ENCODE measurements at regions not wholly inside any gene's neighbourhood (a gene's known extent, or its start where the extent isn't known, plus 50 kb on each side); places are given as distances from the start of the nearest gene placed in this dataset.

DNA sequence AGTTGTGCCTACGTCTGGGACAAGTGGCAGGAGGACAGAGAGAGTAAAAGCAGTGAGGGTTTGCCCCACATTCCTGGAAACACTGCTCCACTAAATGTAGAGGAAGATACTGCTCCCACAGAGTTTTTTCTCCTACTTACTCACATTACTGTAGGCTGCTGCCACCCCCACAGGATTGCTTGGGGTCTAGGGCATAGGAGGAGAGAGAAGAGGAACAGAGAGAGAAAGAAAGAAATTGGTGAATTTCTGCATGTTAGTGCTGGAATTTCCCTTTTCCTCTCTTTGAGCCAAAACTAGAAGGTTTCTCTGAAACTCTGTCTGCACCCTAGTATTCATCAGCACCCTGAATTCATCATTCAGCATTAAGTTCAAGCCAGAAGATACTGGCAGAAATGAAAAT lies 397.9 kb downstream of the INHBA start:
- H3K36me3 Mint-ChIP-seq: no peaks in the 10 kb centered on the region
- H3K9me3 Mint-ChIP-seq (ENCODE audit: low read depth): peaks cover 3% of the 10 kb centered on the region
- no peaks in the 10 kb centered on the region for H3K27me3 Mint-ChIP-seq
- ATAC-seq (no peak), DNase-seq (no peak)
- no peak overlapping the region for H3K4me3 Mint-ChIP-seq
- CTCF ChIA-PET: no interaction called here
- no peaks in the 10 kb centered on the region for H3K4me1 Mint-ChIP-seq
- H3K27ac Mint-ChIP-seq: no peak overlapping the region

DNA sequence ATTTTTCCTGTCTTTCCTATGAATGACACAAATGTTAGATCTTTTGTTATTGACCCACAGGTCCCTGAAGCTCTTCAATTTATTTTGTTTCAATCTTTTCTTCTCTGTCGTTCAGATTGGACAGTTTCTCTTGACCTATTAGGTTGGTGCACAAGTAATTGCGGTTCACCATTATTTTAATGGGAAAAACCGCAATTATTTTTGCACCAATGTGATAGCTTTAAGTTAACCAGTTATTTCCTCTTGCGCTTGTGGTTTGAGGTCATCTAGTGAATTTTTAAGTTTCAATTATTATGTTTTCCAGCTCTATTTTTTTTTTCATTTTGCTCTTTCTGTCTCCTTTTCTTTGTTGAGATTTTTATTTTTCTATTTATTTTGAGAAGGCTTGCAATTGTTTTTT lies 399.2 kb downstream of the INHBA start:
- Mint-ChIP-seq H3K27ac (no peak overlapping the region), H3K4me1 (no peaks in the 10 kb centered on the region), H3K9me3 (ENCODE audit: low read depth) (peaks cover 3% of the 10 kb centered on the region), H3K4me3 (no peak overlapping the region), H3K36me3 (no peaks in the 10 kb centered on the region), H3K27me3 (no peaks in the 10 kb centered on the region)
- ATAC-seq (no peak), DNase-seq (no peak)
- CTCF ChIA-PET: interaction anchor here (0.8 kb wide), 1 partner anchor 77 kb away, joined by 3 read pairs; no protein-coding TSS in a partner anchor

DNA sequence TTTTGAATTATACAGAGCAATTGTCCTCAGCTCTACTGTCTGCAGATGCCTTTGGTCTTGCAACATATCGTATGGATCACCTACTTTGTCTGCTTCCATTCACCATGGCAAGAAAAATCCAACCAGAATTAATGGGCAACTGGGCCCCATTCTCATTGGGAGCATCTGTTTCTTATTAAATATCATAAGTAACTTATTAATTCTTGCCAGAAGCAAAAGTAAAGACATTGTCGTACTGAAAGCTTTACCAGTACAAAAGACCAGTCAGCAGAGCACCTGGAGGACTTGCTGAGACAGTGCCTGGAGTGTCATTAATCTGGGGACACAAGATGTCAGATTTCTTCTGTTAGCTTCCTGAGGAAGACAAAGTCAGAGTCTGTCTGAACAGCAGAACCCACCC lies 404.5 kb downstream of the INHBA start:
- no peaks in the 10 kb centered on the region for H3K4me1 Mint-ChIP-seq
- ATAC-seq (no peak), DNase-seq (no peak)
- H3K9me3 Mint-ChIP-seq (ENCODE audit: low read depth): peaks cover 6% of the 10 kb centered on the region
- H3K4me3 Mint-ChIP-seq: no peak overlapping the region
- H3K36me3 Mint-ChIP-seq: no peaks in the 10 kb centered on the region
- CTCF ChIA-PET: no interaction called here
- no peak overlapping the region for H3K27ac Mint-ChIP-seq
- no peaks in the 10 kb centered on the region for H3K27me3 Mint-ChIP-seq

DNA sequence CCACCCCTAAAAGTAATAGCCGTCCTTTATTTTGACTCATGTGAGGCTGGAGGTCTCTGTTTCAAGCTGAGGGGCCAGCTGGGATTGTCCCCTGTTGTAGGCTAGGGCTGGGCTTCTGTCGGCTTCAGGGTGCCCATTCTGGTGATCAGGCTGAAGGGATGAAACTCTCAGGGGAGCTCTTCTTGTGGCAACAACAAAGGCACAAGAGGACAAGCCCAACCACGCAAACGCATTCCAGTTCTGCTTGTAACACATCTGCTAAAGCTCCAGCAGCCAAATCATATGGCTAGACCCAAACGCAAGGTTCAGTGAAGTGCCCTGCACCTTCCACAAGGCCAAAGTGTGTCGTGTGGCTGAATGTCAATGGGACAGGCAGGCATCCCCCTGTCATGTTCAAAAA lies 405.7 kb downstream of the INHBA start:
- ATAC-seq: no peak
- Mint-ChIP-seq H3K4me1 (no peaks in the 10 kb centered on the region), H3K9me3 (ENCODE audit: low read depth) (peaks cover 6% of the 10 kb centered on the region), H3K4me3 (no peak overlapping the region), H3K36me3 (no peaks in the 10 kb centered on the region), H3K27ac (no peak overlapping the region), H3K27me3 (no peaks in the 10 kb centered on the region)
- CTCF ChIA-PET: no interaction called here
- DNase-seq: no peak

DNA sequence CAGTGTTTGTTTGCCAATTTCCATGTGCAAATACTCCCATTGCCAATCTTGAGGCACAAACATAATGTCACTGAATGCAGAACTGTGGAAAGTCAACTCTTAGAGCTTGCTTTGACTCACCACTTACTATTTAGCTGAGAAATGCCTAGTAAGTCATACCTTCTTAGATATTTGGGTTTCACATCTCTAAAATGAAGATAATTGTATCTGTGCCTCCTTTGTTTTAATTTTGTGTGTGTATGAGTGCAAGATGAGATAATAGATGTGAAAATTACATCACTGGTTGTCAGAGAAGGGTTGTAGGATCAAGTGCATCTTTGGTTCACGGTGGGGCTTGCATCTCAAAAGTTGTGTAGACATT lies 407.5 kb downstream of the INHBA start:
- no peak overlapping the region for H3K4me3 Mint-ChIP-seq
- DNase-seq: no peak
- H3K9me3 Mint-ChIP-seq (ENCODE audit: low read depth): peaks cover 6% of the 10 kb centered on the region
- H3K27me3 Mint-ChIP-seq: no peaks in the 10 kb centered on the region
- H3K36me3 Mint-ChIP-seq: no peaks in the 10 kb centered on the region
- CTCF ChIA-PET: no interaction called here
- no peaks in the 10 kb centered on the region for H3K4me1 Mint-ChIP-seq
- no peak for ATAC-seq
- no peak overlapping the region for H3K27ac Mint-ChIP-seq

DNA sequence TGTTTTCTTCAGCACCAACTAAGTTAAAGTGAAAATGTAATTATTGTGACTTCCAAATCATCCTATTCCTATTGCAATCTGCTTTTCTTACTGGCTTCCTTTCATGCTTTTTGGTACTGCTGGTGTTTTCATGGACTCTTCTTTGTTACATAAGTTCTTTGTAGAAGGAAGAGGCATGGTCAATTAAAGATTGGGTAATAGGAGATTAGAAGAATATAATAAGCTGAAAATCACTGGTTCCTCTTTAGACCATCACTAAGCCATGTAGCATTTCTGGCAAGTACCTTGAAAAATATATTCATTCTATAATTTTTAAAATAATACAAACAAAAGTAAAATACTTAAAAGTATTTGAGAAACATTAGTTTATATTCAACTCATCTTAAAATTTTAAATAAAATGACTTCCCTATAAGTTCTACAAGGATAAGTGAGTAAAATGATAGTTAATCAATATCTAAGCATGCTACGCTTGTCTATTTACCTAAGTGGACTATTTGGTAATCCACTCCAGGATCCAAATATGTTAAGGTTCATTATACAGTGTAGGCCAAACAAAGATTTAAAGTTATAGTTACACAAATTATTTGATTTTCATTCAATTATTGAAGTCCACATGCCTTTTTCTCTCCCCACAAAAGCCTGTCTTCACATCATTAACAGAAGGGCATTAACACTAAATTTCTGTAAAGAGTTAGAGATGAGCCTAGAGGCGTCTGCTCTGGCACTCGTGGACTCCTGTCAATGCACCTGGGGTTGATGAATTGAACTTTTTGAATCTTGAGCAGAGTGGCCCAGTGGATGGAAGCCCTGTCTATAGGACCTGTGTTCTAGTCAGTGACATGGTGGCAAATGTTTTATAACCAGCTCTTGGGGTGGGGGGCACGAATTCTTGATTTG lies 408.1 kb downstream of the INHBA start:
- CTCF ChIA-PET: no interaction called here
- no peak for ATAC-seq
- H3K4me1 Mint-ChIP-seq: no peaks in the 10 kb centered on the region
- peaks cover 6% of the 10 kb centered on the region for H3K9me3 Mint-ChIP-seq (ENCODE audit: low read depth)
- H3K27me3 Mint-ChIP-seq: no peaks in the 10 kb centered on the region
- no peak overlapping the region for H3K4me3 Mint-ChIP-seq
- DNase-seq: no peak
- H3K27ac Mint-ChIP-seq: no peak overlapping the region
- H3K36me3 Mint-ChIP-seq: no peaks in the 10 kb centered on the region

DNA sequence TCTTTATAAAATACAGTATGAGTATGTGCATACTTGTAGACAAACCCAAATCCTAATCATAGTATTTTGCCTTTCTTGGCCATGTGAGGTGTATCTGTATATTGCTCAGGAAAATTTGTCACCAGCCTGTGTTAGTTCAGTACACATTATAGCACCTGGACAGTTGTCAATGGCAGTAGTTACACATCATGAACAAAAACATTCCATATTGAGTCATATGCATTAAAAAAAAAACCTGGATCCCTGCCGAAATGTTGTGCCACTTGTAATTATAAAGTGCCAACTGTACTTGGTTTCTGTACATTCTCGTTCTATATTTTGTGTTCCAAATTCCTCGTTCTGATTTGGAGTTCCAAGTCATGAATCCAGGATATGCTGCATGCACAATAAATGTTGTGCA lies 410.4 kb downstream of the INHBA start:
- Mint-ChIP-seq H3K27me3 (no peaks in the 10 kb centered on the region), H3K9me3 (ENCODE audit: low read depth) (peaks cover 8% of the 10 kb centered on the region), H3K4me3 (no peak overlapping the region), H3K36me3 (no peaks in the 10 kb centered on the region), H3K27ac (no peak overlapping the region), H3K4me1 (no peaks in the 10 kb centered on the region)
- no peak for DNase-seq
- no peak for ATAC-seq
- CTCF ChIA-PET: no interaction called here

DNA sequence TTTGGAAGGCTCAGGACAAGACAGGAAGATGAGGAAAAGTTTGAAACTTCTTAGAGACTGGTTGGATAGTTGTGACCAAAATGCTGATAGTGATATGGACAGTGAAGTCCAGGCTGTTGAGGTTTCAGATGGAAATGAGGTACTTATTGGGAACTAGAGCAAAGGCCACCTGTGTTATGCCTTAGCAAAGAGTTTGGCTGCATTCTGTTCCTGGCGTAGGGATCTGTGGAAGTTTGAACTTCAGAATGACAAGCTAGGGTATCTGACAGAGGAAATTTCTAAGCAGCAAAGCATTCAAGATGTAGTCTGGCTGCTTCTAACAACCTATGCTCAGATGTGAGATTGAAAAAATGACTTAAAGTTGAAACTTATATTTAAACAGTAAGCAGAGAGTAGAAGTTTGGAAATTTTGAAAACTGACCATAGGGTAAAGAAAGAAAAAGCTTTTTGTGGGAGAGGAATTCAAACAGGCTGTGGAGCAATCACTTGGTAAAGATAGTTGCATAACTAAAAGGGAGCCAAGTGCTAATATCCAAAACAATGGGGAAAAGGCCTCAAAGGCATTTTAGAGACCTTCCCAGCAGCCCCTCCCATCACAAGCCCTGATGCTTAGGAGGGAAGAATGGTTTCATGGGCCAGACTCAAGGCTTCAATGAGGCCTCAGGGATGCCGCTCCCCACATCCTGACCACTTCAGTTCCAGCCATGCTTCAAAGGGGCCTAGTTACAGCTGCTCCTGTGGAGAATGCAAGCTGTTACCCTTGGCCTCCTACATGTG lies 415.1 kb downstream of the INHBA start:
- no peaks in the 10 kb centered on the region for H3K36me3 Mint-ChIP-seq
- no peak overlapping the region for H3K4me3 Mint-ChIP-seq
- CTCF ChIA-PET: no interaction called here
- no peak for ATAC-seq
- DNase-seq: no peak
- H3K9me3 Mint-ChIP-seq (ENCODE audit: low read depth): peaks cover 4% of the 10 kb centered on the region
- no peak overlapping the region for H3K27ac Mint-ChIP-seq
- H3K4me1 Mint-ChIP-seq: no peaks in the 10 kb centered on the region
- no peaks in the 10 kb centered on the region for H3K27me3 Mint-ChIP-seq

DNA sequence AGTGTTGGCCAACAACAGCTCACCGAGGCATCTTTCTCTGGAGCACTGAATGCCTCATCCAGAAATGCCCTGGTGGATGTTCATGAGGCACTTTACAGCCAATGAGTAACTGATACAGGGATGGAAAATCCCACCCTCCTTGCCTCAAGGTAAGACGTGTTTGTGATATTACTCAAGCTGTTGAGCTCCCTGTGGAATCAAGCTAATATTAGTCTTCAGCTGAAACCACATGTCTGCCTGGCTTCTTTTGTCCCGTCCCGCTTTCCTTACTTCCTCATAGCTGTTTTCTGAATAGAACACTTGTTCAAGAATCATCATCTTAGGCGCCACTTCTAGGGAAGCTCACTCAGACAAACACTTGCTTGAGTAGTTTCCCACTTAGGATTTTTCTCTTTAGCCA lies 422.4 kb downstream of the INHBA start:
- Mint-ChIP-seq H3K27me3 (no peaks in the 10 kb centered on the region), H3K27ac (no peak overlapping the region), H3K36me3 (no peaks in the 10 kb centered on the region), H3K4me3 (no peak overlapping the region), H3K9me3 (ENCODE audit: low read depth) (peaks cover 2% of the 10 kb centered on the region), H3K4me1 (no peaks in the 10 kb centered on the region)
- ATAC-seq (no peak), DNase-seq (no peak)
- CTCF ChIA-PET: no interaction called here

DNA sequence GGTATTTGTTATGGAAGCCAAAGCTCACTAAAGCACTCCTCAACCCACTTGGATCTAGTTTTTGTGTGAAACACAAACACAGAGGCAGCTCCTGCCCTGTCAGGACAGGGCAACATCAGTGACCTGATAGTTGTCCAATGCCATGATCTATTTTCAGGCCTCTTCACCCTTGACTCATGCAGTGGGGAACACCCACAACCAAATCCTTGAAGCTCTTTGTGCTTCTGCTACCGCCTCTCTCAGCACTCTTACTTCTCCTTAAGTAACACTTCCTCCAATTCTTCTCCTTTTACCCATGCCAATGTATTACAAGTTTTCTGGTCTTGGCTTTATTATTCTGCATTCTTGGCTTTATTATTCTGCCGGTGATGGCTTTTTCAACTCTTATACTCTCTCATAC lies 425.3 kb downstream of the INHBA start:
- no peak overlapping the region for H3K27ac Mint-ChIP-seq
- H3K4me1 Mint-ChIP-seq: no peaks in the 10 kb centered on the region
- ATAC-seq (no peak), DNase-seq (no peak)
- no peaks in the 10 kb centered on the region for H3K36me3 Mint-ChIP-seq
- H3K27me3 Mint-ChIP-seq: no peaks in the 10 kb centered on the region
- no peak overlapping the region for H3K4me3 Mint-ChIP-seq
- CTCF ChIA-PET: no interaction called here
- peaks cover 4% of the 10 kb centered on the region for H3K9me3 Mint-ChIP-seq (ENCODE audit: low read depth)

DNA sequence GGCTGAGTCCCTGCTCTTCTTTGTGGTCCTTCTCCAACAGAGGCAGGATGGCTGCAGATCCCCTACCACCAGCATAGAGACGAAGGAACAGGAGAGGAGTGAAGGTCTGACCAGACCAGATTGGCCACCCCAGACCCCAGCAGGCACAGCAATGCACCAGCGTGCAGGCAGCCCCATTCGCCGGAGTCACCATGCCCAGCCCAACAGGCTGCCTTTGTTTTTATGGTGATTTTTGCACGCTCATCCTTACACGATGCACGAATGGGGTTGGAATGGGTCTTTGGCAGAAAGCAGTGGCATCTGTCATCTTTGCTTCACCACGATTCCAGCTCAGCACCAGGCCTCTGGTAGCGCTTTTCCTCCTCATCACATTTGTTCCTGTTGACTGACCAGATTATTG lies 427.6 kb downstream of the INHBA start:
- Mint-ChIP-seq H3K9me3 (ENCODE audit: low read depth) (peaks cover 4% of the 10 kb centered on the region), H3K4me1 (no peaks in the 10 kb centered on the region), H3K27ac (no peak overlapping the region), H3K36me3 (no peaks in the 10 kb centered on the region), H3K27me3 (no peaks in the 10 kb centered on the region), H3K4me3 (no peak overlapping the region)
- CTCF ChIA-PET: no interaction called here
- ATAC-seq (no peak), DNase-seq (no peak)

DNA sequence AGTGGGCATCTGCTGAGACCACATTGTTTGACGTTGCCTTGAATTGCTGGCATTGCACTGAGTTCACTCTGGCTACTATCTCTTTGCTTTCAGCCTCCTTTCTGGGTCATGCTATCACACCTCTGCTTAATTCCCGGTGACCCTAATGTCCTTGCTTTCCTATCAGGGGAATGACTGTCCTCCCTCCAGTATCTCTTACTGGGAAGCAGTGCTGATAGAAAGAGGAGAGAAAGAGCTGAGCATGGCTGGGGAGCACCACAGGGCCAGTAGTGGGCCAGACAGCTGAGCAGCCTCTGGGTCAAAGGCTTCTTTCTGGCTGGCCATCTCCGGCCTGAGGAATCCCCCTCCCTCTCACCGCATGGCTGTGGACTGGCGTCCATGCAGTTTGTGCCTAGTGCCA lies 428.7 kb downstream of the INHBA start:
- CTCF ChIA-PET: no interaction called here
- H3K36me3 Mint-ChIP-seq: no peaks in the 10 kb centered on the region

DNA sequence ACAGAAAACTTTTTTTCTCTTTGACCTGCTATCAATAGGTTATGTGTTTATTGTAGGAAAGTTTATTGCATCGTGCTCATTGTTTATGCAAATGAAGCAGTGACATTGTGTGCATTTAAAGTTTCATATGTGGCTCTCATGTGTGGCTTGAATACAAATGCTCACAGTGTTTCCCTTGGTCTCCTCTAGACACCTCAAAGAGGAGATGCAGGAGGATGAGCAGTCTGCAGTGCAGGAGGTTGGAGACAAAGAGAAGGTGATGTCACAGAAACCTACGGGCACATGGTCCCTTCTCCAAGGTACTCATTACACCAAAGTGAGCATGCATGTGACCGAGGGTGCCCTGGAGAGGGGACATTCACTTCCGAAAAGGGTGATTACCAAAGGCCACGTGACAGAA lies 430.2 kb downstream of the INHBA start:
- DNase-seq (no peak), ATAC-seq (no peak)
- H3K27me3 Mint-ChIP-seq: no peaks in the 10 kb centered on the region
- CTCF ChIA-PET: no interaction called here
- no peaks in the 10 kb centered on the region for H3K4me1 Mint-ChIP-seq
- H3K36me3 Mint-ChIP-seq: no peaks in the 10 kb centered on the region
- H3K4me3 Mint-ChIP-seq: no peak overlapping the region
- H3K27ac Mint-ChIP-seq: no peak overlapping the region
- H3K9me3 Mint-ChIP-seq (ENCODE audit: low read depth): peaks cover 2% of the 10 kb centered on the region

More for the DNA sequence above, 428.7 kb downstream of the INHBA start:
- ATAC-seq: no peak
- Mint-ChIP-seq H3K4me3 (no peak overlapping the region), H3K9me3 (ENCODE audit: low read depth) (peaks cover 4% of the 10 kb centered on the region), H3K27me3 (no peaks in the 10 kb centered on the region), H3K4me1 (no peaks in the 10 kb centered on the region), H3K27ac (no peak overlapping the region)
- no peak for DNase-seq

DNA sequence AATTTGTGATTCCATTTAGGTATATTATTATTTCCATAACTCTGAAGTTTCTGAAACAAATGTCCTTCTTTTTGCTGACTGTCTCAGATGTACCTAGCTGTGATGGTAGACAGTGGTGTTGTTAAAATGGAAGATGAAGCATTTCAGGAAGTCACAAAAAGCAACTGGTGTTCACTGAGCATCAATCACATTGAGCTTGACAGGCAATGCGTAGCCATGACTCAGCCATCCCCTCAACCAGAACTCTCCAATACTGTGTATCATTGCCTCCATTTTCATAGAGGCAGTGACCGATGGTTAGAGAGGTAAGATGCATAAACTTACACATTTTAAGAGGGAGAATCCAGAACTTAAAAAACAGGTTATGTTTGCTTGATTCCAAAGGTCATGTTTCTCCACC lies 434.0 kb downstream of the INHBA start:
- CTCF ChIA-PET: no interaction called here
- Mint-ChIP-seq H3K4me3 (no peak overlapping the region), H3K4me1 (no peaks in the 10 kb centered on the region), H3K9me3 (ENCODE audit: low read depth) (peaks cover 4% of the 10 kb centered on the region), H3K27ac (no peak overlapping the region), H3K36me3 (no peaks in the 10 kb centered on the region), H3K27me3 (no peaks in the 10 kb centered on the region)
- ATAC-seq: no peak
- DNase-seq: no peak

Measured in activated CD8-positive, alpha-beta memory T cell treated with anti-CD3 and anti-CD28 coated beads, Interleukin-2, amount 10 ng/mL, durations not matched to agents 7 days and 5 days (primary cell).